ENCODE measurements at regions not wholly inside any gene's neighbourhood (a gene's known extent, or its start where the extent isn't known, plus 50 kb on each side); places are given as distances from the start of the nearest gene placed in this dataset.

GRCh38 chr1:87665151-87665550, 336.5 kb downstream of the LMO4 start:
- no peaks in the 10 kb centered on the region for H3K27me3 ChIP-seq (ENCODE audit: control insufficient read depth in 2 of 2, insufficient read depth in 2 of 2, low read length in 2 of 2)

GRCh38 chr1:87666681-87667080, 338.0 kb downstream of the LMO4 start:
- intact Hi-C loops (cut with micrococcal nuclease): no loop called here
- H3K4me1 ChIP-seq (ENCODE audit: control insufficient read depth in 1 of 2, insufficient read depth in 2 of 2, low read length in 2 of 2): no peaks in the 10 kb centered on the region
- Mint-ChIP-seq H3K4me3 (no peak overlapping the region), H3K27me3 (ENCODE audit: low read depth in 3 of 3) (peaks cover 0 to under 1% (median 0%) of the 10 kb centered on the region in 3 donors), H3K36me3 (no peaks in the 10 kb centered on the region), H3K4me1 (no peaks in the 10 kb centered on the region), H3K27ac (no peak overlapping the region), H3K9me3 (peaks cover 5 to 16% (median 10%) of the 10 kb centered on the region in 7 donors)
- DNase-seq: no peak
- H3K27ac ChIP-seq (ENCODE audit: low read depth in 1 of 2, low read length in 2 of 2): no peak overlapping the region
- TF ChIP-seq CTCF (IDR thresholded peaks at IDR 0.05): no peak
- H3K79me2 ChIP-seq (ENCODE audit: insufficient read depth, low read length): no peaks in the 10 kb centered on the region
- peaks cover 0 to 5% of the 10 kb centered on the region in 2 donors for H3K9me3 ChIP-seq (replicated peaks in 1 of 2; ENCODE audit: control insufficient read depth in 1 of 2, insufficient read depth in 1 of 2, low read length in 2 of 2)
- no peaks in the 10 kb centered on the region for H3K27me3 ChIP-seq (ENCODE audit: control insufficient read depth in 2 of 2, insufficient read depth in 2 of 2, low read length in 2 of 2)
- no peak overlapping the region for H3K9ac ChIP-seq (ENCODE audit: insufficient read depth, low read length, poor library complexity, severe bottlenecking)
- H3K36me3 ChIP-seq (replicated peaks in 1 of 2; ENCODE audit: control insufficient read depth in 1 of 2, insufficient read depth in 2 of 2, low read length in 2 of 2): no peaks in the 10 kb centered on the region
- H3K4me3 ChIP-seq (replicated peaks in 1 of 3; ENCODE audit: low read depth in 2 of 3, low read length in 3 of 3): no peak overlapping the region
- H4K20me1 ChIP-seq (ENCODE audit: insufficient read depth, low read length): no peaks in the 10 kb centered on the region
- 100% methylated on average over 1 of the region's 2 CpGs for WGBS (ENCODE audit: insufficient coverage)
- H3K4me2 ChIP-seq (replicated peaks; ENCODE audit: extremely low read depth, low read length, poor library complexity, severe bottlenecking): no peak overlapping the region
- H2AFZ ChIP-seq (ENCODE audit: insufficient read depth, low read depth, low read length, poor library complexity, severe bottlenecking): no peak overlapping the region

More at GRCh38 chr1:87665151-87665550, 336.5 kb downstream of the LMO4 start:
- Histone ChIP-seq H3K9ac (ENCODE audit: insufficient read depth, low read length, poor library complexity, severe bottlenecking) (no peak overlapping the region), H2AFZ (ENCODE audit: insufficient read depth, low read depth, low read length, poor library complexity, severe bottlenecking) (no peak overlapping the region), H3K4me1 (ENCODE audit: control insufficient read depth in 1 of 2, insufficient read depth in 2 of 2, low read length in 2 of 2) (no peaks in the 10 kb centered on the region), H3K4me2 (replicated peaks; ENCODE audit: extremely low read depth, low read length, poor library complexity, severe bottlenecking) (no peak overlapping the region), H4K20me1 (ENCODE audit: insufficient read depth, low read length) (no peaks in the 10 kb centered on the region), H3K36me3 (replicated peaks in 1 of 2; ENCODE audit: control insufficient read depth in 1 of 2, insufficient read depth in 2 of 2, low read length in 2 of 2) (no peaks in the 10 kb centered on the region), H3K4me3 (replicated peaks in 1 of 3; ENCODE audit: low read depth in 2 of 3, low read length in 3 of 3) (no peak overlapping the region), H3K27ac (ENCODE audit: low read depth in 1 of 2, low read length in 2 of 2) (no peak overlapping the region), H3K9me3 (replicated peaks in 1 of 2; ENCODE audit: control insufficient read depth in 1 of 2, insufficient read depth in 1 of 2, low read length in 2 of 2) (peaks cover 0 to 7% of the 10 kb centered on the region in 2 donors), H3K79me2 (ENCODE audit: insufficient read depth, low read length) (no peaks in the 10 kb centered on the region)
- DNase-seq: no peak
- Mint-ChIP-seq H3K9me3 (peaks cover 6 to 17% (median 10%) of the 10 kb centered on the region in 7 donors), H3K36me3 (no peaks in the 10 kb centered on the region), H3K4me1 (no peaks in the 10 kb centered on the region), H3K27me3 (ENCODE audit: low read depth in 3 of 3) (no peaks in the 10 kb centered on the region), H3K27ac (no peak overlapping the region), H3K4me3 (no peak overlapping the region)
- TF ChIP-seq CTCF (IDR thresholded peaks at IDR 0.05): no peak
- intact Hi-C loops (cut with micrococcal nuclease): no loop called here
- WGBS (ENCODE audit: insufficient coverage): no CpG with 5 or more reads among the region's 2 CpGs

Measured in CD14-positive monocyte (primary cell).